Endothelial cell (in vitro differentiated cells): ENCODE measurements at regions not wholly inside any gene's neighbourhood (a gene's known extent, or its start where the extent isn't known, plus 50 kb on each side); places are given as distances from the start of the nearest gene placed in this dataset.
"Not testable (repeated sequence)": the region's sequence is repeated elsewhere in the genome, so short reads cannot be mapped to it uniquely, and the experiment has no call there.

Experiments
- DNase-seq: peaks from one replicate; pipeline ENCODE4 v3.0.0; 2021; ENCODE audit warnings: low spot score
- H3K27ac Mint-ChIP-seq: one replicate; pipeline ENCODE4 v1.8.0; 2021; ENCODE audit warnings: mixed read lengths, inconsistent platforms; ENCODE audit not compliant: unreplicated experiment
- H3K27me3 Mint-ChIP-seq: one replicate; pipeline ENCODE4 v1.8.0; 2021; ENCODE audit warnings: mild to moderate bottlenecking, moderate library complexity, mixed read lengths, inconsistent platforms; ENCODE audit not compliant: unreplicated experiment
- H3K36me3 Mint-ChIP-seq: one replicate; pipeline ENCODE4 v1.8.0; 2021; ENCODE audit warnings: mild to moderate bottlenecking, low read depth, mixed read lengths, inconsistent platforms; ENCODE audit not compliant: unreplicated experiment
- H3K4me1 Mint-ChIP-seq: one replicate; pipeline ENCODE4 v1.8.0; 2021; ENCODE audit warnings: mild to moderate bottlenecking, mixed read lengths, inconsistent platforms; ENCODE audit not compliant: unreplicated experiment
- H3K4me3 Mint-ChIP-seq: one replicate; pipeline ENCODE4 v1.8.0; 2021; ENCODE audit warnings: mild to moderate bottlenecking, mixed read lengths, inconsistent platforms; ENCODE audit not compliant: unreplicated experiment
- H3K9me3 Mint-ChIP-seq: one replicate; pipeline ENCODE4 v1.8.0; 2021; ENCODE audit warnings: mixed read lengths, inconsistent platforms; ENCODE audit not compliant: unreplicated experiment
- TF ChIP-seq, protein P1 (sequence below): fragments of 200-600 bp; sonication (generic); IDR thresholded peaks from one replicate; pipeline ENCODE4 v1.5.0; 2021; ENCODE audit warnings: antibody characterized with exemption; ENCODE audit not compliant: unreplicated experiment

DNA sequence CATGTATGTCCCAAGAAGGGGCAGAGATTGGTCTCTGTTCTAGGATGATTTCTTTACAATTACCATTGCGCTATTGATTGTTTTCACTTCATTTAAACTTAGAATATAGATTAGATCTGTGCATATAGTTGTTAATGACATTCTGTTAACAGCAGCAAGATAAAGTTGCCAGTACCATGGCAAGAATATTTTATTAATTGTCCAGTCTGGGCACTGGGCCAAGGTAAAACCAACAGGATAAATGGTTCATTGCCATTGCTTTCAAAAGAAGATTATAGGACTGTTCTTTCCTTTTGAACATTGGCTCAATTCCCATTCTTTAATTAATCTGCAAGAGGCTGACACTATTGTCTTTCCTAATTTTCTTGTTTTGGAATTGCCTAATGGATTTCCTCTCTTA lies 592.4 kb downstream of the RFPL4B start:
- Mint-ChIP-seq H3K27me3 (no peaks in the 10 kb centered on the region), H3K4me3 (no peak overlapping the region), H3K36me3 (no peaks in the 10 kb centered on the region), H3K27ac (no peak overlapping the region), H3K9me3 (no peaks in the 10 kb centered on the region), H3K4me1 (peaks cover 6% of the 10 kb centered on the region)
- DNase-seq = no peak
- TF ChIP-seq, protein P1, sequence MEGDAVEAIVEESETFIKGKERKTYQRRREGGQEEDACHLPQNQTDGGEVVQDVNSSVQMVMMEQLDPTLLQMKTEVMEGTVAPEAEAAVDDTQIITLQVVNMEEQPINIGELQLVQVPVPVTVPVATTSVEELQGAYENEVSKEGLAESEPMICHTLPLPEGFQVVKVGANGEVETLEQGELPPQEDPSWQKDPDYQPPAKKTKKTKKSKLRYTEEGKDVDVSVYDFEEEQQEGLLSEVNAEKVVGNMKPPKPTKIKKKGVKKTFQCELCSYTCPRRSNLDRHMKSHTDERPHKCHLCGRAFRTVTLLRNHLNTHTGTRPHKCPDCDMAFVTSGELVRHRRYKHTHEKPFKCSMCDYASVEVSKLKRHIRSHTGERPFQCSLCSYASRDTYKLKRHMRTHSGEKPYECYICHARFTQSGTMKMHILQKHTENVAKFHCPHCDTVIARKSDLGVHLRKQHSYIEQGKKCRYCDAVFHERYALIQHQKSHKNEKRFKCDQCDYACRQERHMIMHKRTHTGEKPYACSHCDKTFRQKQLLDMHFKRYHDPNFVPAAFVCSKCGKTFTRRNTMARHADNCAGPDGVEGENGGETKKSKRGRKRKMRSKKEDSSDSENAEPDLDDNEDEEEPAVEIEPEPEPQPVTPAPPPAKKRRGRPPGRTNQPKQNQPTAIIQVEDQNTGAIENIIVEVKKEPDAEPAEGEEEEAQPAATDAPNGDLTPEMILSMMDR = no peak

DNA sequence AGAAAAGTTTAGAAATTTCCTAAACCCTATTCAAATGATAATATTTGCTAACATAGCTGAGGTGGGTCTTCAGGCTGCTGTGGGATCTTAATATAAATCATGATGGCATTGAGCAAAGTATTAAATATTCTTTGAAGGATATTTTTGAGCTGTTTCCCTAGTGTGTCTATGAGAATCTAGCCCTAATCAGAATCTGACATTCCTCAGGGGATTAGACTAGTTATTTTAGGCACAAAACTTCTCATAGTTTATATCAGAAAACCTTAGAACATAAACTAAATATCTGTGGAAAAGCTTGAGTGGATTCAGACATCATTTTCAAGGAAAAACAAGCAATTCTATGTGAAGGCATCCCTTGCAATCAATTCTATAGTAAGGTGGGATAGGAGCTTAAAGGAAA lies 594.5 kb downstream of the RFPL4B start:
- Mint-ChIP-seq H3K27me3 (no peaks in the 10 kb centered on the region), H3K4me1 (peaks cover 6% of the 10 kb centered on the region), H3K27ac (no peak overlapping the region), H3K9me3 (no peaks in the 10 kb centered on the region), H3K36me3 (no peaks in the 10 kb centered on the region), H3K4me3 (no peak overlapping the region)
- no peak for DNase-seq
- TF ChIP-seq, protein P1 = no peak

DNA sequence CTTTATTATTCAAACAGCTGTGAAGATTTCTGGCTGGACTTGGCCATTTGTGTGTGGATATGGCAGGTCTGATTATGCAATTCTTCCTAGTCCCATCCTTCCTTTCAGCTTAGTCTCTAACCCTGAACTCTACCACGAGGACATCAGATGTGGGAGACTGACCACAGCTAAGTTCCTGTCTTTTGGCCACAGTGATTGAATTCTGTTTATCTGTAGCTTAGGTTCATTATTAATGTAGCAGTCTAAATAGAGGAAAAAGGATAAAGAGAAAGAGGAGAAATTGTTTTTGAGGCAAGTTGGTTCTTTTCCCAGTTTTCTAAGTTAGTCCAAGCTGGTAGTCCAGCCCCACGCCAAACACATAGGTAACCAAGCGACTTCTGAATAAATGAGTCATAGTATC lies 598.9 kb downstream of the RFPL4B start:
- Mint-ChIP-seq H3K4me1 (peaks cover 3% of the 10 kb centered on the region), H3K36me3 (no peaks in the 10 kb centered on the region), H3K4me3 (no peak overlapping the region), H3K27me3 (no peaks in the 10 kb centered on the region), H3K27ac (no peak overlapping the region), H3K9me3 (no peaks in the 10 kb centered on the region)
- TF ChIP-seq, protein P1 = no peak
- DNase-seq = no peak

DNA sequence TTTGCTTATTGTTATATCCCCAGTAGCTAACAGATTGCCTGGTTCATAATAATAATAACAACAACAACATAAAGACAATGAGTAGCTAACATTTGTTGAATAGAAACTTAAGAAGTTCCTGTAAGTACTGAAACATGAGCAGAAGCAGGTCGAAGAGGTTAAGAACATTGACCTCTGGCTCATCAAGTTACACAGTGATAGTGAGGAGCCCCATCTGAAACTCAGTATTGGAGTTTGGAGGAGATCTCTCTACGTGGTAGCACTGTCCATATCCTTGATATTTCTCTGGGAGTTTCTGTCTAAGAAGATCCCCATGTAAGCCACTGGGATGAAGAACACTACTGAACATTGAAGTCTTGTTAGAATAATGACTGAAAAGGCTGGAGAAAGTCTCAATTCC lies 600.4 kb downstream of the RFPL4B start:
- TF ChIP-seq, protein P1 = no peak
- no peaks in the 10 kb centered on the region for H3K27me3 Mint-ChIP-seq
- DNase-seq = no peak
- no peak overlapping the region for H3K4me3 Mint-ChIP-seq
- H3K36me3 Mint-ChIP-seq = no peaks in the 10 kb centered on the region
- peaks cover 3% of the 10 kb centered on the region for H3K4me1 Mint-ChIP-seq
- H3K27ac Mint-ChIP-seq = no peak overlapping the region
- no peaks in the 10 kb centered on the region for H3K9me3 Mint-ChIP-seq

DNA sequence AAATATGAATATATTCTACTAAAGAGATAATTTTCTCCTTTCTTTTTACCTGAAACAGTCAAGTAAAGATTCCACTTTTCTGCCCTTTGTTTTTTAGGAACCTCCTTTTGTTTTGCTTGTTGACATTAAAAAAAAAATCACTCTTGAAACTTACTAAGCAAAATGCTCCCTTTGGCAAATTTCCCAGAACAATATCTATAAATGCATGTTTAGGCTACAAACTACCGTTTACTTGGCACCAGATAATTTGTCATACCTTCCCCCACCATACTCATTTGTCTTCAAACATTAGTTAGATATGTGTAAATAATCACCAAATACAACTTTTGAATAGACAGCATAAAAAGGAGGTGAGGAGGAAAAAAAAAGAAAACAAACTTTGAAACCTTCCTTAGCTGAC lies 604.7 kb downstream of the RFPL4B start:
- no peaks in the 10 kb centered on the region for H3K36me3 Mint-ChIP-seq
- H3K9me3 Mint-ChIP-seq = no peaks in the 10 kb centered on the region
- H3K4me3 Mint-ChIP-seq = no peak overlapping the region
- no peak for DNase-seq
- H3K4me1 Mint-ChIP-seq = no peaks in the 10 kb centered on the region
- H3K27me3 Mint-ChIP-seq = no peaks in the 10 kb centered on the region
- no peak overlapping the region for H3K27ac Mint-ChIP-seq
- TF ChIP-seq, protein P1 = no peak

DNA sequence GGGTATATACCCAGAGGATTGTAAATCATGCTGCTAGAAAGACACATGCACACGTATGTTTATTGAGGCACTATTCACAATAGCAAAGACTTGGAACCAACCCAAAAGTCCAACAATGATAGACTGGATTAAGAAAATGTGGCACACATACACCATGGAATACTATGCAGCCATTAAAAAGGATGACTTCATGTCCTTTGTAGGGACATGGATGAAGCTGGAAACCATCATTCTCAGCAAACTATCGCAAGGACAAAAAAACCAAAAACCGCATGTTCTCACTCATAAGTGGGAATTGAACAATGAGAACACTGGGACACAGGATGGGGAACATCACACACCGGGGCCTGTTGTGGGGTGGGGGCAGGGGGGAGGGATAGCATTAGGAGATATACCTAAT lies 608.6 kb downstream of the RFPL4B start:
- H3K36me3 Mint-ChIP-seq, H3K9me3 Mint-ChIP-seq, H3K4me3 Mint-ChIP-seq, DNase-seq, H3K27ac Mint-ChIP-seq, H3K4me1 Mint-ChIP-seq, H3K27me3 Mint-ChIP-seq: not testable (repeated sequence)
